Ureter (tissue), 1 donor: ENCODE measurements at regions not wholly inside any gene's neighbourhood (a gene's known extent, or its start where the extent isn't known, plus 50 kb on each side); places are given as distances from the start of the nearest gene placed in this dataset.

ENCODE experiments used
- DNase-seq: peaks from one replicate; pipeline ENCODE4 v3.0.0-alpha.2; 2020; ENCODE audit warnings: low spot score
- donor health status: DM: yes; HTN: yes; CAD: no.

- DNase-seq: no peak
These were observed 149.9 kb downstream of the SHQ1 start for GRCh38 chr3:72698154-72698917.

- no peak for DNase-seq
These were observed 150.5 kb downstream of the SHQ1 start for GRCh38 chr3:72697717-72698116.

GRCh38 chr3:72696815-72697214 lies 151.4 kb downstream of the SHQ1 start:
- no peak for DNase-seq

GRCh38 chr3:72694398-72694797 lies 153.8 kb downstream of the SHQ1 start:
- DNase-seq: no peak

DNA sequence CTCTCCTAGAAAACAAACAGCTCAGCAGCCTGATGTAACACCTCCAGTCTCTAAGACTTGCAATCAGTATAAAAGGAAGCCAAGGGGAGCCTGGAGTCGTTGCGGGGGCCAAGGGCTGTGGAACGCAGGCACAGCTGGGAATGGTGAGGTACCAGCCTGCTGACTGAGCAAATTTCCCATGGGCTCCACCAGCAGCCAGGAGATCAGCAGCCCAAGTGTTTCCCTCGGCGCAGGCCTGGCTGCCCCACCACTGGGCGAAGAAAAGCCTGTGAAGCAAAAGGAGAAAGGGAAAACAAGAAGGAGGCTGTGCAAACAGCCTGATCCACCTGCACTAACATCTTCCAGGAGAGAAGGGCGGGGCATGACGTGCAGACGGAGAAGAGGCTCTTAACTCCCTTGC lies 155.3 kb downstream of the SHQ1 start:
- no peak for DNase-seq

DNA sequence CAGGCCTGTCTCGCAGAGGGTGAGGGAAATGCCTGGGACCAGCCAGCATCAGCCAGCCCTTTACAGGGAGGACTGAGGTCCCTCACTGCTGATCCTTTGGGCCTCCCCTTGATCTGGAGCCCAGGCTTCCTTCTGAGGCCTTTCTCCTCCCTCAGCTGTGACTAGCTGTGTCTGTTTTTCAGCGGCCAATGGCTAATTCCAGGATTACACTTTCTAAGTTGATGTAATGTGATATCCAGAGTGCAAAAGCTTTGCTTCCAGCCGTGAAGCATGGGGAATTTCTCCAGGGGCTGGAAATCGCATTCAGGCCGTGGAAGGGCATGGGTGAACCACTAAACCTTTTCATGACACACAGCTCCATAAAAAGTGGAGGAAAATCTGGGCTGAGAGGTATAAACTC lies 157.6 kb downstream of the SHQ1 start:
- no peak for DNase-seq

- no peak for DNase-seq
These were observed 165.3 kb downstream of the SHQ1 start for GRCh38 chr3:72682936-72683452.

- no peak for DNase-seq
These were observed 166.6 kb downstream of the SHQ1 start for GRCh38 chr3:72681598-72681997.

GRCh38 chr3:72680766-72681165 lies 167.5 kb downstream of the SHQ1 start:
- no peak for DNase-seq

GRCh38 chr3:72679540-72680198 lies 168.6 kb downstream of the SHQ1 start:
- DNase-seq: no peak

- DNase-seq: no peak
These were observed 169.4 kb downstream of the SHQ1 start for GRCh38 chr3:72678867-72679266.

DNA sequence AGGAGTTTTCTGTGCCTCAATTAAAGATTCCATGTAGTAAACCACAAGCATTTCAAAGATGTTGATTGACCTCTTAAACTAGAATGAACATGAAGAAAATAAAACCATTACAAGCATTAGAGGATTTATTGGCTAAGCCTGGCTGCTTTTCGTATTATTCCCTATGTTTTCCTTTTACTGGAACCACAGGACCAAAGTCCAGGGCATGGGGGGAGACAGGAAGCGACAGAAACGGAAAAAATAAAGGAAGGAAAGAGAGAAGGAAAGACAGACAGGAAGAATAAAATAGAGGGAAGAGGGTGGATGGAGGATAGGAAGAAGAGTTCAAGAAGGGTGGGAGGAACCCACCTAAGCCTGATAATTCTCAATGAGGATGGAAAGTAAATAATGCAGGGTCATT lies 169.9 kb downstream of the SHQ1 start:
- no peak for DNase-seq

GRCh38 chr3:72675243-72675642 lies 173.0 kb downstream of the SHQ1 start:
- DNase-seq: no peak

DNA sequence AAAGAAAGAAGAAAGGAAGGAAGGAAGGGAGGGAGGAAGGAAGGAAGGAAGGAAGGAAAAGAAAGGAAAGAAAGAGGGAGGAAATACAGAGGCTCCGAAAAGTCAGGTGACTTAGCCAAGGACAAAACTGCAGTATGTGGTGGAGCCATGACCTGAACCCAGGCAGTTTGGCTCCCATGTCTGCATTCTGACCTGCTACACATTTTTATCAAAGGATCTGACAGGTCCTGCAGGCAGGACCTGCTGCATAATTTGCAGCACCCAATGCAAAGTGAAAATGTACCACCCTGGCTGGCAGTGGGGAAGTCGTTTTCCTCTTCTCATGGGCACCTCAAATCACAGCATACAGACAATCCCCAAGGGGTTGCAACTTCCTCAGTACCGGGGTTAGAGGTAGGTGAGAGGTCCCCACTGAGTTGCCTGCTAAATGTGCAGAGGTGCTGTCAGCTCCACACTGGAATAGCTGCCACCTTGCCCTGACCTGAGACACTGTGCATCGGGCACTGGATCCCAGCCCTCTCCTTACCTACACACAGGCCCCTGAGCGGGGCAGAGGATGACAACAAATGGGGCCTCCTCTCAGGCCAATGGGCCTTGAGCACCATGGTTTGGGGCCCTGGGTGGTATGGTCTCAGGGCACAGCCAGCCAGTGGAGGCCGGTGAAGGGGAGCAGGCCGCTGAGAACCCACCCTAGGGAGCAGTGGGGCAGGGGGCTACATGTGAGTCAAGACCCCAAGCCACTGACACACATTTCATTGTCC lies 175.1 kb downstream of the SHQ1 start:
- no peak for DNase-seq

GRCh38 chr3:72669224-72669623 lies 179.0 kb downstream of the SHQ1 start:
- DNase-seq: no peak

GRCh38 chr3:72666447-72666755 lies 181.8 kb downstream of the SHQ1 start:
- DNase-seq: no peak

DNA sequence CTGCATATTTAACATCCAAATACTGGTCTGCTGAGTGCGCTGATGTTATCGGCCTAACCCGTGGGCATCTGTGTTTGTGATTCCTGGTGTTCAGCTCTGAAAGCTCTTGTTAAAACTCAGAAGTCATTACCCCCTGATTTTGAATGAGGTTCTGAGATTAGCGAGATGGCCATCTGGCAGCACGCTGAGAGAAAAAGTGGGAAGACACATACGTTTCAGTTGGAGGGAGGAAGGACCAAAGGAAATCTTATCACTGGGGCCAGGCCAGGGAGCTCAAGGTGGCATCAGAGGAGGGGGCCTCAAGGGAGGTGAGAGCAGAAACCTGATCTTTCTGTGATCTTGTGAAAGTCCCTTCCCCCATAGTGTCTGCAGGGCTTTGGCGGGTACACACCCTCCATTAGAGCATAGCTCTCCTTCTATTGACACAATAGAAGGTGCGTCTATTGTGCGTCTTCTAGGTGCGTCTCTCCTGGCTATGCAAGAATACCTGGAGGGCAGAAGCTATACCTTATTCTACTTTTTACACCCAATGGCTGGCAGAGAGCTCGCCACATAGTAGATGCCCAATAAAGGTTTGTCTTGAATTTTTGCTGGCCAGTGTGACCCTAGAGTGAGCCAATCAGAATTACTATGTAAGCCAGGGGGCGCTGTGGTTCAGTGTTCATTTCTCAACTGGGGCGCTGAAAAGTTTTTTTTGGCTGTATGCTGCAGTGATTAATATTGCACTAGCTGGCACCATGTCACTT lies 182.4 kb downstream of the SHQ1 start:
- no peak for DNase-seq

GRCh38 chr3:72665103-72665502 lies 183.1 kb downstream of the SHQ1 start:
- no peak for DNase-seq

GRCh38 chr3:72664184-72664975 lies 183.9 kb downstream of the SHQ1 start:
- no peak for DNase-seq

DNA sequence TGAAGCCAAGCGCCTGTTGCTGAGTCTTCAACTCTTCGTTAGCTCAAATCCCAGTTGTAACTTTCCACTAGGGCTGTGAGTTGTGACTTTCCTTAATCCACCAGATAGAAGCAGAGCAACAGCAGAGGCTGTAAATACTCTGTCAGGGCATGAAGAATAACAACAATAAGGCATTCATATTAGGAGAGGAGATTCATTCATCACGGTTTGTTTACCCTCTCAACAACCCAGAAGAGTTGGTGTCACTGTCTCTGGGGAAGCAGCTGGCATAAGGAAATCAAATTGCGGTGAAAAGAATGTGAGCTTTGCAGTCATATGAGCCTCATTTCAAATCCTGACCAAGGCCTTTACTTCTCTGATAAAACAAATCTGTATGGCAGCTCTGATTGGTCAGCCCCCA lies 184.8 kb downstream of the SHQ1 start:
- DNase-seq: no peak

DNA sequence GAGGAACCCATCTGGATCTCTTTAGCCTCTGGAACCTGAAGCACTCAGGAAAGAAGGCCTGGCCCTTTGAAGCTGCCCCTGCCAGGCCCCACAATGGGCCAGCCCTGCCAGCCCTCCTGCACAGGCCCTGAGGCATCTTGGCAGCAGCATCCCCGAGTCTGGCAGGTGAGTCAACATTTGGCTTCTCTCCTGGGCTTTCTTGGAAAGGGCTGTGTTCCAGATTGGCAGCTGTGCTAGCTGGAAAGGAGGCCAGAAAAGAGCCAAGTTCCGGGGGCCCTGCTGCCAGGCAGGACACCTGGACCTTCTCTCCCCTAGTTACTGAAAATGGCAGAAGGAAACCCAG lies 187.2 kb downstream of the SHQ1 start:
- peak; percentile 71 for DNase-seq
